IPS-NIHi7 (cell line): ENCODE measurements at regions not wholly inside any gene's neighbourhood (a gene's known extent, or its start where the extent isn't known, plus 50 kb on each side); places are given as distances from the start of the nearest gene placed in this dataset.
"Not testable (repeated sequence)": the region's sequence is repeated elsewhere in the genome, so short reads cannot be mapped to it uniquely, and the experiment has no call there.

Experiments used
- DNase-seq: peaks from one replicate; pipeline ENCODE4 v3.0.0; 2012; ENCODE audit warnings: mixed read lengths; ENCODE audit errors: extremely low spot score

- no peak for DNase-seq
These were observed 57.9 kb downstream of the DNAJB9 start for GRCh38 chr7:108627476-108628051.

GRCh38 chr7:108628678-108629077, 59.0 kb downstream of the DNAJB9 start:
- DNase-seq: no peak

- no peak for DNase-seq
These were observed 60.2 kb downstream of the DNAJB9 start for GRCh38 chr7:108629651-108630400.

- DNase-seq: no peak
These were observed 64.4 kb downstream of the DNAJB9 start for GRCh38 chr7:108634036-108634435.

GRCh38 chr7:108634535-108634934, 64.9 kb downstream of the DNAJB9 start:
- DNase-seq: no peak

GRCh38 chr7:108637049-108637621, 67.5 kb downstream of the DNAJB9 start:
- DNase-seq: no peak

- no peak for DNase-seq
These were observed 72.5 kb downstream of the DNAJB9 start for GRCh38 chr7:108642126-108642525.

- DNase-seq: no peak
These were observed 73.5 kb downstream of the DNAJB9 start for GRCh38 chr7:108643136-108643535.

- DNase-seq: no peak
These were observed 79.3 kb downstream of the DNAJB9 start for GRCh38 chr7:108648989-108649388.

GRCh38 chr7:108650467-108650866, 80.8 kb downstream of the DNAJB9 start:
- DNase-seq: no peak

GRCh38 chr7:108652886-108653285, 83.2 kb downstream of the DNAJB9 start:
- DNase-seq: no peak

- no peak for DNase-seq
These were observed 83.9 kb downstream of the DNAJB9 start for GRCh38 chr7:108653526-108653925.

- not testable (repeated sequence) for DNase-seq
These were observed 87.6 kb downstream of the DNAJB9 start for GRCh38 chr7:108657140-108657726.

- no peak for DNase-seq
These were observed 89.6 kb downstream of the DNAJB9 start for GRCh38 chr7:108659261-108659660.

- no peak for DNase-seq
These were observed 90.2 kb downstream of the DNAJB9 start for GRCh38 chr7:108659867-108660266.

GRCh38 chr7:108660465-108660864, 90.8 kb downstream of the DNAJB9 start:
- DNase-seq: peak; percentile 47

GRCh38 chr7:108662783-108663362, 93.2 kb downstream of the DNAJB9 start:
- DNase-seq: no peak

- no peak for DNase-seq
These were observed 94.0 kb downstream of the DNAJB9 start for GRCh38 chr7:108663701-108664100.

GRCh38 chr7:108667216-108667615, 97.5 kb downstream of the DNAJB9 start:
- no peak for DNase-seq

- DNase-seq: no peak
These were observed 100.3 kb downstream of the DNAJB9 start for GRCh38 chr7:108669958-108670357.

- not testable (repeated sequence) for DNase-seq
These were observed 104.0 kb downstream of the DNAJB9 start for GRCh38 chr7:108673699-108674098.

GRCh38 chr7:108684629-108685028, 115.0 kb downstream of the DNAJB9 start:
- DNase-seq: no peak
